Liver (tissue), 8 donors: ENCODE measurements at regions not wholly inside any gene's neighbourhood (a gene's known extent, or its start where the extent isn't known, plus 50 kb on each side); places are given as distances from the start of the nearest gene placed in this dataset.

Source experiments
- DNase-seq: peaks from one replicate; pipeline ENCODE4 v3.0.0-alpha.2; 2017; ENCODE audit warnings: low spot score
- H3K27ac ChIP-seq, 2 donors: one replicate each; pipeline ENCODE4 v1.7.0; 2013; ENCODE audit warnings: inconsistent platforms in 2 of 2, low read length in 2 of 2, control low read depth in 1 of 2, low read depth in 1 of 2, mild to moderate bottlenecking in 1 of 2
- H3K27me3 ChIP-seq, 4 donors: one replicate each; pipeline versions ENCODE4 v1.6.1 to v1.7.0; 2013; ENCODE audit warnings: low read length in 3 of 4, inconsistent platforms in 1 of 4, mild to moderate bottlenecking in 1 of 4, moderate library complexity in 1 of 4; ENCODE audit not compliant: control insufficient read depth in 4 of 4, insufficient read depth in 4 of 4
- H3K36me3 ChIP-seq, 4 donors: one replicate each; pipeline versions ENCODE4 v1.6.1 to v1.7.0; 2013; ENCODE audit warnings: low read length in 3 of 4, mild to moderate bottlenecking in 3 of 4, low read depth in 1 of 4, moderate library complexity in 1 of 4; ENCODE audit not compliant: control insufficient read depth in 4 of 4, insufficient read depth in 3 of 4
- H3K4me1 ChIP-seq, 4 donors: one replicate each; pipeline versions ENCODE4 v1.6.1 to v1.7.0; 2013; ENCODE audit warnings: low read length in 3 of 4, mild to moderate bottlenecking in 3 of 4, moderate library complexity in 1 of 4; ENCODE audit not compliant: control insufficient read depth in 4 of 4, insufficient read depth in 4 of 4
- H3K4me3 ChIP-seq, 3 donors: one replicate each; pipeline versions ENCODE4 v1.6.1 to v1.7.0; 2013; ENCODE audit warnings: low read length in 3 of 3, control low read depth in 1 of 3, low read depth in 1 of 3, mild to moderate bottlenecking in 1 of 3
- H3K9ac ChIP-seq, 2 donors: one replicate each; pipeline ENCODE4 v1.7.0; 2013; ENCODE audit warnings: low read length in 2 of 2, mild to moderate bottlenecking in 2 of 2, moderate library complexity in 2 of 2, control low read depth in 1 of 2, low read depth in 1 of 2
- H3K9me3 ChIP-seq, 4 donors: one replicate each; pipeline versions ENCODE4 v1.6.1 to v1.7.0; 2013; ENCODE audit warnings: low read length in 3 of 4; ENCODE audit not compliant: control insufficient read depth in 4 of 4
- EGR1 ChIP-seq, 2 donors: IDR thresholded peaks; 2 replicates each; pipeline ENCODE4 v1.6.1; 2016 to 2018; ENCODE audit warnings: antibody characterized with exemption in 2 of 2, low read depth in 2 of 2
- FOXA1 ChIP-seq: IDR thresholded peaks from 2 replicates; pipeline ENCODE4 v1.6.1; 2016; ENCODE audit warnings: antibody characterized with exemption
- GABPA ChIP-seq, 2 donors: IDR thresholded peaks in 1 of 2; conservative IDR thresholded peaks in 1 of 2; 2 replicates each; pipeline ENCODE4 v1.6.1; 2016; ENCODE audit warnings: antibody characterized with exemption in 2 of 2, mild to moderate bottlenecking in 1 of 2, moderate library complexity in 1 of 2
- HNF4A ChIP-seq, 2 donors: conservative IDR thresholded peaks; 2 replicates each; pipeline ENCODE4 v1.6.1; 2016; ENCODE audit warnings: antibody characterized with exemption in 2 of 2, mild to moderate bottlenecking in 2 of 2
- HNF4G ChIP-seq: IDR thresholded peaks from 2 replicates; pipeline ENCODE4 v1.6.1; 2016; ENCODE audit warnings: antibody characterized with exemption
- NR2F2 ChIP-seq: IDR thresholded peaks from 2 replicates; pipeline ENCODE4 v1.6.1; 2016; ENCODE audit warnings: antibody characterized with exemption
- RXRA ChIP-seq, 2 donors: IDR thresholded peaks; 2 replicates each; pipeline ENCODE4 v1.6.1; 2017 to 2018; ENCODE audit warnings: antibody characterized with exemption in 2 of 2, mild to moderate bottlenecking in 1 of 2
- SP1 ChIP-seq: IDR thresholded peaks from 2 replicates; pipeline ENCODE4 v1.6.1; 2018; ENCODE audit warnings: antibody characterized with exemption, mild to moderate bottlenecking
- TAF1 ChIP-seq: conservative IDR thresholded peaks from 2 replicates; pipeline ENCODE4 v1.6.1; 2016; ENCODE audit warnings: antibody characterized with exemption, mild to moderate bottlenecking
- YY1 ChIP-seq: IDR thresholded peaks from 2 replicates; pipeline ENCODE4 v1.6.1; 2016; ENCODE audit warnings: antibody characterized with exemption, mild to moderate bottlenecking
- WGBS: extraction: QIAGEN DNeasy Blood & Tissue Kit; methylation state at CpG from one replicate; pipeline ENCODE4 v1.1.7; 2013; 5-methylcytosine and 5-hydroxymethylcytosine counted together
- TF ChIP-seq, protein P1 (sequence below): IDR thresholded peaks from 2 replicates; pipeline ENCODE4 v1.6.1; 2016; ENCODE audit warnings: antibody characterized with exemption
- TF ChIP-seq, protein P2 (sequence below): fragments of 150-350 bp; IDR thresholded peaks from 2 replicates; pipeline ENCODE4 v1.5.1; 2017; ENCODE audit warnings: improper control_type of control experiment, low read depth, low read length; ENCODE audit not compliant: missing input control
- TF ChIP-seq, protein P3 (sequence below): IDR thresholded peaks from 2 replicates; pipeline ENCODE4 v1.6.1; 2016; ENCODE audit warnings: antibody characterized with exemption
- TF ChIP-seq, protein P4 (sequence below): IDR thresholded peaks from 2 replicates; pipeline ENCODE4 v1.6.1; 2016; ENCODE audit warnings: antibody characterized with exemption, mild to moderate bottlenecking
- TF ChIP-seq, protein P5 (sequence below): IDR thresholded peaks from 2 replicates; pipeline ENCODE4 v1.6.1; 2016; ENCODE audit warnings: antibody characterized with exemption
- donor health status: healthy.
- donor health status: healthy.
- donor health status: healthy.
- donor health status: healthy.
- donor health status: healthy.

DNA sequence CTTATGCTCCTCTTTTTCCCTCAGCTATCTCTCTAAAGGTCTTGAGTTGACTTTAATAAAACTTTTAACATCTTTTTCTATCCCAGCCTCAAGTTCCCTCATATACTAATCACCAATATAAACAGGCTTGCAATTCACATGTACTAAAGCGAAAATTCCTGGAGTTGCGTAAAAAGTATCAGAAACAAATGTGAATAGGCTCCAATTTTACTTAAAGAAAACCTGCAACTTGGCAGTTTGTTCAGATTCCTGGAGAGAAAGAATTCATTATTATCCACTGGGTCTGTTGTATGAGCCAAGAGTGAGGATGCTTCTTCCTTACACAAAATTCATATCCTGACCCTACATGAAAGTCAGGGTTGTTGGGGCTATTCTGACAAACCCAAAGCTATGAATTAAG, 384.2 kb downstream of the DTWD2 start:
- 79% methylated on average over 2 of the region's 2 CpGs for WGBS
- no peak for DNase-seq
- Histone ChIP-seq H3K4me3 (no peak overlapping the region), H3K9ac (no peak overlapping the region), H3K27ac (no peak overlapping the region), H3K9me3 (no peaks in the 10 kb centered on the region), H3K27me3 (no peaks in the 10 kb centered on the region), H3K4me1 (no peaks in the 10 kb centered on the region), H3K36me3 (no peaks in the 10 kb centered on the region)
- TF ChIP-seq, protein P1, sequence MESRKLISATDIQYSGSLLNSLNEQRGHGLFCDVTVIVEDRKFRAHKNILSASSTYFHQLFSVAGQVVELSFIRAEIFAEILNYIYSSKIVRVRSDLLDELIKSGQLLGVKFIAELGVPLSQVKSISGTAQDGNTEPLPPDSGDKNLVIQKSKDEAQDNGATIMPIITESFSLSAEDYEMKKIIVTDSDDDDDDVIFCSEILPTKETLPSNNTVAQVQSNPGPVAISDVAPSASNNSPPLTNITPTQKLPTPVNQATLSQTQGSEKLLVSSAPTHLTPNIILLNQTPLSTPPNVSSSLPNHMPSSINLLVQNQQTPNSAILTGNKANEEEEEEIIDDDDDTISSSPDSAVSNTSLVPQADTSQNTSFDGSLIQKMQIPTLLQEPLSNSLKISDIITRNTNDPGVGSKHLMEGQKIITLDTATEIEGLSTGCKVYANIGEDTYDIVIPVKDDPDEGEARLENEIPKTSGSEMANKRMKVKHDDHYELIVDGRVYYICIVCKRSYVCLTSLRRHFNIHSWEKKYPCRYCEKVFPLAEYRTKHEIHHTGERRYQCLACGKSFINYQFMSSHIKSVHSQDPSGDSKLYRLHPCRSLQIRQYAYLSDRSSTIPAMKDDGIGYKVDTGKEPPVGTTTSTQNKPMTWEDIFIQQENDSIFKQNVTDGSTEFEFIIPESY, result no peak
- TF ChIP-seq, protein P2, sequence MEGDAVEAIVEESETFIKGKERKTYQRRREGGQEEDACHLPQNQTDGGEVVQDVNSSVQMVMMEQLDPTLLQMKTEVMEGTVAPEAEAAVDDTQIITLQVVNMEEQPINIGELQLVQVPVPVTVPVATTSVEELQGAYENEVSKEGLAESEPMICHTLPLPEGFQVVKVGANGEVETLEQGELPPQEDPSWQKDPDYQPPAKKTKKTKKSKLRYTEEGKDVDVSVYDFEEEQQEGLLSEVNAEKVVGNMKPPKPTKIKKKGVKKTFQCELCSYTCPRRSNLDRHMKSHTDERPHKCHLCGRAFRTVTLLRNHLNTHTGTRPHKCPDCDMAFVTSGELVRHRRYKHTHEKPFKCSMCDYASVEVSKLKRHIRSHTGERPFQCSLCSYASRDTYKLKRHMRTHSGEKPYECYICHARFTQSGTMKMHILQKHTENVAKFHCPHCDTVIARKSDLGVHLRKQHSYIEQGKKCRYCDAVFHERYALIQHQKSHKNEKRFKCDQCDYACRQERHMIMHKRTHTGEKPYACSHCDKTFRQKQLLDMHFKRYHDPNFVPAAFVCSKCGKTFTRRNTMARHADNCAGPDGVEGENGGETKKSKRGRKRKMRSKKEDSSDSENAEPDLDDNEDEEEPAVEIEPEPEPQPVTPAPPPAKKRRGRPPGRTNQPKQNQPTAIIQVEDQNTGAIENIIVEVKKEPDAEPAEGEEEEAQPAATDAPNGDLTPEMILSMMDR, result no peak
- TF ChIP-seq, protein P3, sequence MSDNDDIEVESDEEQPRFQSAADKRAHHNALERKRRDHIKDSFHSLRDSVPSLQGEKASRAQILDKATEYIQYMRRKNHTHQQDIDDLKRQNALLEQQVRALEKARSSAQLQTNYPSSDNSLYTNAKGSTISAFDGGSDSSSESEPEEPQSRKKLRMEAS, result no peak
- TF ChIP-seq EGR1 (IDR thresholded peaks at IDR 0.05; ENCODE audit: low read depth in 2 of 2) (no peak), NR2F2 (no peak), TAF1 (no peak), GABPA (IDR thresholded peaks at IDR 0.05 in 1 of 2, conservative IDR thresholded peaks at IDR 0.05 in 1 of 2) (no peak), YY1 (no peak), RXRA (IDR thresholded peaks at IDR 0.05) (no peak), SP1 (no peak)
- TF ChIP-seq, protein P4, sequence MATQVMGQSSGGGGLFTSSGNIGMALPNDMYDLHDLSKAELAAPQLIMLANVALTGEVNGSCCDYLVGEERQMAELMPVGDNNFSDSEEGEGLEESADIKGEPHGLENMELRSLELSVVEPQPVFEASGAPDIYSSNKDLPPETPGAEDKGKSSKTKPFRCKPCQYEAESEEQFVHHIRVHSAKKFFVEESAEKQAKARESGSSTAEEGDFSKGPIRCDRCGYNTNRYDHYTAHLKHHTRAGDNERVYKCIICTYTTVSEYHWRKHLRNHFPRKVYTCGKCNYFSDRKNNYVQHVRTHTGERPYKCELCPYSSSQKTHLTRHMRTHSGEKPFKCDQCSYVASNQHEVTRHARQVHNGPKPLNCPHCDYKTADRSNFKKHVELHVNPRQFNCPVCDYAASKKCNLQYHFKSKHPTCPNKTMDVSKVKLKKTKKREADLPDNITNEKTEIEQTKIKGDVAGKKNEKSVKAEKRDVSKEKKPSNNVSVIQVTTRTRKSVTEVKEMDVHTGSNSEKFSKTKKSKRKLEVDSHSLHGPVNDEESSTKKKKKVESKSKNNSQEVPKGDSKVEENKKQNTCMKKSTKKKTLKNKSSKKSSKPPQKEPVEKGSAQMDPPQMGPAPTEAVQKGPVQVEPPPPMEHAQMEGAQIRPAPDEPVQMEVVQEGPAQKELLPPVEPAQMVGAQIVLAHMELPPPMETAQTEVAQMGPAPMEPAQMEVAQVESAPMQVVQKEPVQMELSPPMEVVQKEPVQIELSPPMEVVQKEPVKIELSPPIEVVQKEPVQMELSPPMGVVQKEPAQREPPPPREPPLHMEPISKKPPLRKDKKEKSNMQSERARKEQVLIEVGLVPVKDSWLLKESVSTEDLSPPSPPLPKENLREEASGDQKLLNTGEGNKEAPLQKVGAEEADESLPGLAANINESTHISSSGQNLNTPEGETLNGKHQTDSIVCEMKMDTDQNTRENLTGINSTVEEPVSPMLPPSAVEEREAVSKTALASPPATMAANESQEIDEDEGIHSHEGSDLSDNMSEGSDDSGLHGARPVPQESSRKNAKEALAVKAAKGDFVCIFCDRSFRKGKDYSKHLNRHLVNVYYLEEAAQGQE, result no peak

- TF ChIP-seq, protein P5, sequence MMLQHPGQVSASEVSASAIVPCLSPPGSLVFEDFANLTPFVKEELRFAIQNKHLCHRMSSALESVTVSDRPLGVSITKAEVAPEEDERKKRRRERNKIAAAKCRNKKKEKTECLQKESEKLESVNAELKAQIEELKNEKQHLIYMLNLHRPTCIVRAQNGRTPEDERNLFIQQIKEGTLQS, result no peak
- TF ChIP-seq RXRA (IDR thresholded peaks at IDR 0.05) (no peak), SP1 (no peak), EGR1 (IDR thresholded peaks at IDR 0.05; ENCODE audit: low read depth in 2 of 2) (no peak), HNF4G (no peak), TAF1 (no peak), FOXA1 (no peak), HNF4A (conservative IDR thresholded peaks at IDR 0.05) (no peak)
- TF ChIP-seq, protein P2, result no peak
- TF ChIP-seq, protein P3, result no peak
- TF ChIP-seq, protein P4, result no peak
- WGBS, result 90% methylated on average over 3 of the region's 3 CpGs
Measured at GRCh38 chr5:118603278-118603677, 385.1 kb downstream of the DTWD2 start.

More at GRCh38 chr5:118603278-118603677, 385.1 kb downstream of the DTWD2 start:
- Histone ChIP-seq H3K27me3 (no peaks in the 10 kb centered on the region), H3K27ac (no peak overlapping the region), H3K4me3 (no peak overlapping the region), H3K4me1 (no peaks in the 10 kb centered on the region), H3K9ac (no peak overlapping the region), H3K36me3 (no peaks in the 10 kb centered on the region), H3K9me3 (no peaks in the 10 kb centered on the region)
- DNase-seq, result no peak
